HepG2 (cell line): ENCODE measurements at regions not wholly inside any gene's neighbourhood (a gene's known extent, or its start where the extent isn't known, plus 50 kb on each side); places are given as distances from the start of the nearest gene placed in this dataset.

Source experiments
- ATAC-seq: fragments of 200-7000 bp; cut with Tn5 transposase; 3 replicates; pipeline ENCODE4 v1.9.1; 2020; ENCODE audit warnings: mild to moderate bottlenecking, moderate library complexity
- BruUV-seq: library from RNA; stranded (reverse); fragments of 400-500 nt; replicated peaks from 2 replicates; lab custom pipeline; 2021; lab: Mats Ljungman, UMichigan
- CTCF ChIA-PET: fragments of 300-600 bp; formaldehyde crosslinking; extraction: SDS; loops from one replicate; lab custom pipeline; 2021; ENCODE audit warnings: low total read pairs, inconsistent platforms, low intra/inter-chr PET ratio; lab: Yijun Ruan, JAX
- POLR2A ChIA-PET: fragments of 350-600 bp; sonication (Branson Sonifier 250); formaldehyde crosslinking; loops from one replicate; lab custom pipeline; 2020; ENCODE audit warnings: antibody characterized with exemption, inconsistent platforms; lab: Yijun Ruan, JAX
- DNase-seq: peaks from one replicate; pipeline ENCODE4 v3.0.0-alpha.2; 2015; ENCODE audit warnings: low spot score
- FAIRE-seq: peaks from 3 replicates; lab custom pipeline; 2011; peaks lifted over from hg19 to GRCh38; lab: Jason Lieb, UNC
- H2AFZ ChIP-seq: one replicate; pipeline ENCODE4 v1.6.1; 2011; ENCODE audit warnings: low read length, inconsistent platforms
- H3K27ac ChIP-seq: fragments of 300-600 bp; 3 replicates; pipeline ENCODE4 v1.8.0; 2011; ENCODE audit warnings: mixed run types, mild to moderate bottlenecking, mixed read lengths, low read length, inconsistent platforms; ENCODE audit not compliant: insufficient read depth; ENCODE audit errors: extremely low read length
- H3K27me3 ChIP-seq, 2 experiments: fragments of 200-600 bp in 1 of 2; 2 replicates in 1 of 2; 3 replicates in 1 of 2; pipeline versions ENCODE4 v1.6.0 to v1.8.0; 2011; ENCODE audit warnings: low read length in 2 of 2, mild to moderate bottlenecking in 2 of 2, moderate library complexity in 2 of 2, inconsistent platforms in 1 of 2; ENCODE audit not compliant: insufficient read depth in 2 of 2, control insufficient read depth in 1 of 2
- H3K36me3 ChIP-seq, 2 experiments: fragments of 200-600 bp in 1 of 2; replicated peaks in 1 of 2; 2 replicates in 1 of 2; 3 replicates in 1 of 2; pipeline versions ENCODE4 v1.5.1 to v1.8.0; 2011; ENCODE audit warnings: low read length in 2 of 2, inconsistent platforms in 1 of 2; ENCODE audit not compliant: insufficient read depth in 2 of 2, control insufficient read depth in 1 of 2
- H3K4me1 ChIP-seq: 2 replicates; pipeline ENCODE4 v1.5.1; 2012; ENCODE audit warnings: low read length, inconsistent platforms; ENCODE audit not compliant: insufficient read depth
- H3K4me2 ChIP-seq: 2 replicates; pipeline ENCODE4 v1.6.0; 2011; ENCODE audit warnings: low read depth, low read length, inconsistent platforms
- H3K4me3 ChIP-seq, 3 experiments: fragments of 200-600 bp in 1 of 3; sonication (generic), shearing (Covaris generic) in 1 of 3; replicated peaks in 1 of 3; 2 replicates each; pipeline ENCODE4 v1.5.1; 2011 to 2016; ENCODE audit warnings: low read length in 3 of 3, inconsistent platforms in 2 of 3, low read depth in 2 of 3, mild to moderate bottlenecking in 2 of 3, control low read depth in 1 of 3, mixed read lengths in 1 of 3; ENCODE audit not compliant: insufficient read depth in 1 of 3
- H3K79me2 ChIP-seq: one replicate; pipeline ENCODE4 v1.6.1; 2011; ENCODE audit warnings: low read length, inconsistent platforms; ENCODE audit not compliant: insufficient read depth
- H3K9ac ChIP-seq: 2 replicates; pipeline ENCODE4 v1.6.0; 2011; ENCODE audit warnings: mild to moderate bottlenecking, low read depth, low read length, inconsistent platforms; ENCODE audit not compliant: insufficient read depth
- H3K9me3 ChIP-seq: 2 replicates; pipeline ENCODE4 v1.5.1; 2012; ENCODE audit warnings: mild to moderate bottlenecking, low read length
- H4K20me1 ChIP-seq: 2 replicates; pipeline ENCODE4 v1.6.0; 2011; ENCODE audit warnings: inconsistent platforms, mild to moderate bottlenecking, low read length, moderate library complexity; ENCODE audit not compliant: insufficient read depth
- NFATC3 ChIP-seq: sonication (generic); formaldehyde crosslinking; IDR thresholded peaks from 2 replicates; pipeline ENCODE4 v1.5.1; 2020; ENCODE audit warnings: mild to moderate bottlenecking, missing genetic modification reagents
- ZKSCAN1 ChIP-seq: fragments of 150-350 bp; IDR thresholded peaks from 2 replicates; pipeline ENCODE4 v1.6.1; 2014; ENCODE audit warnings: low read length
- ZNF121 ChIP-seq: sonication (generic); formaldehyde crosslinking; IDR thresholded peaks from 2 replicates; pipeline ENCODE4 v1.5.0; 2020; ENCODE audit warnings: mild to moderate bottlenecking, missing genetic modification reagents
- in situ Hi-C: cut with HindIII; loops from 2 replicates; pipeline ENCODE4 v1.10.0; 2017; ENCODE audit warnings: low pct_unique_long_range_greater_than_20kb; ENCODE audit not compliant: extremely low pct_ligation_motif_present
- intact Hi-C: fragments of 100-400 bp; cut with micrococcal nuclease; formaldehyde crosslinking; loops from one replicate; pipeline ENCODE4 v1.10.0; 2022; ENCODE audit not compliant: unreplicated experiment
- TF ChIP-seq, protein P1 (sequence below), 2 experiments: fragments of 450-650 bp in 1 of 2; sonication (generic) in 1 of 2; formaldehyde crosslinking in 1 of 2; IDR thresholded peaks; 2 replicates each; pipeline versions ENCODE4 v1.6.1 to v1.8.0; 2016 to 2022; ENCODE audit warnings: antibody characterized with exemption in 1 of 2, mild to moderate bottlenecking in 1 of 2, missing genetic modification reagents in 1 of 2

DNA sequence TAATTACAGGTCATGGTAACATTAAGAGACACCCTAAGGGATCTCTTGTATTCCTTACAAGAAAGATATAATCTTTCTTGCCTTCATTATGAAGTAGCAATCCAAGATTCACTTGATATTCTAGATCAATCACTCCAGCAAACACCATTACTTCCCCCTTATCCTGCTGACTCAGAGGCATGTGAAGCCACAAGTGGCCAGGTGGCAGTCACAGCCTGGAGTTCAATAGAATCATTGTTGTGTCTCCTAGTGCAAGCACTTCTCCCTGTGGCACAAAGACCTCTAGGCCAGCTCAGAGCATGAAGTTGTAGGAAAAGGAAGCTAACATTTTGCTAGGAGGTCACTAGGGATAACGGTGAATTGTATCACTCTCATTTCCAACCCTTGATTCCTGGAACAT, 864.3 kb upstream of the ATXN8OS start (continued):
- TF ChIP-seq, protein P1, sequence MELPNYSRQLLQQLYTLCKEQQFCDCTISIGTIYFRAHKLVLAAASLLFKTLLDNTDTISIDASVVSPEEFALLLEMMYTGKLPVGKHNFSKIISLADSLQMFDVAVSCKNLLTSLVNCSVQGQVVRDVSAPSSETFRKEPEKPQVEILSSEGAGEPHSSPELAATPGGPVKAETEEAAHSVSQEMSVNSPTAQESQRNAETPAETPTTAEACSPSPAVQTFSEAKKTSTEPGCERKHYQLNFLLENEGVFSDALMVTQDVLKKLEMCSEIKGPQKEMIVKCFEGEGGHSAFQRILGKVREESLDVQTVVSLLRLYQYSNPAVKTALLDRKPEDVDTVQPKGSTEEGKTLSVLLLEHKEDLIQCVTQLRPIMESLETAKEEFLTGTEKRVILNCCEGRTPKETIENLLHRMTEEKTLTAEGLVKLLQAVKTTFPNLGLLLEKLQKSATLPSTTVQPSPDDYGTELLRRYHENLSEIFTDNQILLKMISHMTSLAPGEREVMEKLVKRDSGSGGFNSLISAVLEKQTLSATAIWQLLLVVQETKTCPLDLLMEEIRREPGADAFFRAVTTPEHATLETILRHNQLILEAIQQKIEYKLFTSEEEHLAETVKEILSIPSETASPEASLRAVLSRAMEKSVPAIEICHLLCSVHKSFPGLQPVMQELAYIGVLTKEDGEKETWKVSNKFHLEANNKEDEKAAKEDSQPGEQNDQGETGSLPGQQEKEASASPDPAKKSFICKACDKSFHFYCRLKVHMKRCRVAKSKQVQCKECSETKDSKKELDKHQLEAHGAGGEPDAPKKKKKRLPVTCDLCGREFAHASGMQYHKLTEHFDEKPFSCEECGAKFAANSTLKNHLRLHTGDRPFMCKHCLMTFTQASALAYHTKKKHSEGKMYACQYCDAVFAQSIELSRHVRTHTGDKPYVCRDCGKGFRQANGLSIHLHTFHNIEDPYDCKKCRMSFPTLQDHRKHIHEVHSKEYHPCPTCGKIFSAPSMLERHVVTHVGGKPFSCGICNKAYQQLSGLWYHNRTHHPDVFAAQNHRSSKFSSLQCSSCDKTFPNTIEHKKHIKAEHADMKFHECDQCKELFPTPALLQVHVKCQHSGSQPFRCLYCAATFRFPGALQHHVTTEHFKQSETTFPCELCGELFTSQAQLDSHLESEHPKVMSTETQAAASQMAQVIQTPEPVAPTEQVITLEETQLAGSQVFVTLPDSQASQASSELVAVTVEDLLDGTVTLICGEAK (IDR thresholded peaks at IDR 0.05): no peak
- TF ChIP-seq, protein P1 (CRISPR knock-in tag; IDR thresholded peaks at IDR 0.05): no peak
- TF ChIP-seq, all 625 proteins: peak for 0

DNA sequence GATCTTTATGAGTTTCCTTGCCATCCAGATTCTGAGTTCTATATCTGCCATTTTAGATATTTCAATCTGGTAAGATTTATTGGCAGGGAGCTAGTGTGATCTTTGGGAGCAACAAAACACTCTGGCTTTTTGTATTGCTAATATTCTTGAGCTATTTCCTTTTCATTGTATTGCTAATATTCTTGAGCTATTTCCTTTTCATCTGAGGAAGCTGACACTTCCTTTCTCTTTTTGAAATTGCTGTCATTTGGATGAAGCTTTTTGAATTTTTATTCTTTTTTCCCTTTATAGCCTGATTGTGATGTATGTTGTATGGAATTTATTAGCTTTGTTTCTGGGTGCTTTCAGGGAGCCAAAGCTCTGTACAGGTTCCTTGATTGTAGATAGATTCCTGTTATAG, 873.5 kb upstream of the ATXN8OS start:
- Histone ChIP-seq H3K4me1 (no peaks in the 10 kb centered on the region), H3K79me2 (no peaks in the 10 kb centered on the region), H3K36me3 (no peaks in the 10 kb centered on the region), H3K4me2 (no peak overlapping the region), H3K9ac (no peak overlapping the region), H3K9me3 (0 out of 2 replicates have a peak, but pooled peaks cover 21% of the 10 kb centered on the region), H3K27ac (no peak overlapping the region), H2AFZ (no peak overlapping the region), H3K4me3 (no peak overlapping the region), H3K27me3 (no peaks in the 10 kb centered on the region), H4K20me1 (no peaks in the 10 kb centered on the region)
- ChIA-PET POLR2A (no interaction called here), CTCF (no interaction called here)
- ATAC-seq: no peak
- BruUV-seq: no TSS peak
- no peak for DNase-seq
- in situ Hi-C loops: no loop called here
- TF ChIP-seq ZNF121 (CRISPR knock-in tag): no peak
- no peak for TF ChIP-seq ZKSCAN1
- no peak for TF ChIP-seq NFATC3
- FAIRE-seq: no peak
- intact Hi-C loops: no loop called here
